GM12878 (cell line): ENCODE measurements at regions not wholly inside any gene's neighbourhood (a gene's known extent, or its start where the extent isn't known, plus 50 kb on each side); places are given as distances from the start of the nearest gene placed in this dataset.

ENCODE experiments used
- ATAC-seq: fragments of 200-7000 bp; cut with Tn5 transposase; 3 replicates; pipeline ENCODE4 v1.9.1; 2020; ENCODE audit warnings: mild to moderate bottlenecking, moderate library complexity
- BruUV-seq: library from RNA; stranded (reverse); fragments of 400-500 nt; replicated peaks from 2 replicates; lab custom pipeline; 2021; lab: Mats Ljungman, UMichigan
- CTCF ChIA-PET: fragments of 300-600 bp; sonication (Branson Sonifier 250); formaldehyde crosslinking; extraction: SDS; loops from one replicate; lab custom pipeline; 2021; ENCODE audit warnings: inconsistent platforms; lab: Yijun Ruan, JAX
- POLR2A ChIA-PET: fragments of 350-600 bp; formaldehyde crosslinking; extraction: SDS; loops from one replicate; lab custom pipeline; 2021; ENCODE audit warnings: inconsistent platforms; lab: Charles Lee
- RAD21 ChIA-PET: fragments of 300-600 bp; sonication (Branson Sonifier 250); formaldehyde crosslinking; loops from one replicate; lab custom pipeline; 2023; ENCODE audit warnings: antibody characterized with exemption; ENCODE audit not compliant: unreplicated experiment; lab: Charles Lee
- SMC1A ChIA-PET: fragments of 300-600 bp; sonication (Branson Sonifier 250); formaldehyde crosslinking; loops from one replicate; lab custom pipeline; 2023; ENCODE audit not compliant: unreplicated experiment, uncharacterized antibody; lab: Charles Lee
- DNase-seq: peaks from one replicate; pipeline ENCODE4 v3.0.0-alpha.2; 2011; ENCODE audit warnings: low read depth, low spot score
- FAIRE-seq: peaks from 3 replicates; lab custom pipeline; 2011; peaks lifted over from hg19 to GRCh38; lab: Jason Lieb, UNC
- H2AFZ ChIP-seq: 2 replicates; pipeline ENCODE4 v1.6.0; 2011; ENCODE audit warnings: low read depth, low read length, control low read depth; ENCODE audit not compliant: control insufficient read depth
- H3K27ac ChIP-seq: 2 replicates; pipeline ENCODE4 v1.5.1; 2011; ENCODE audit warnings: control low read depth; ENCODE audit not compliant: control insufficient read depth, insufficient read depth
- H3K27me3 ChIP-seq, 2 experiments: replicated peaks in 1 of 2; 2 replicates each; pipeline versions ENCODE4 v1.6.0 to v1.6.1; 2011; ENCODE audit warnings: low read length in 1 of 2; ENCODE audit not compliant: control insufficient read depth in 2 of 2, insufficient read depth in 2 of 2
- H3K36me3 ChIP-seq, 2 experiments: 2 replicates each; pipeline ENCODE4 v1.5.1; 2011; ENCODE audit warnings: low read length in 1 of 2; ENCODE audit not compliant: control insufficient read depth in 2 of 2, insufficient read depth in 2 of 2
- H3K4me1 ChIP-seq: 2 replicates; pipeline ENCODE4 v1.6.1; 2011; ENCODE audit warnings: mild to moderate bottlenecking, low read length, moderate library complexity, mixed read lengths; ENCODE audit not compliant: control insufficient read depth, insufficient read depth
- H3K4me2 ChIP-seq: 2 replicates; pipeline ENCODE4 v1.6.0; 2011; ENCODE audit warnings: control low read depth; ENCODE audit not compliant: control insufficient read depth, insufficient read depth
- H3K4me3 ChIP-seq: fragments of 200-600 bp; sonication (generic); 2 replicates; pipeline ENCODE4 v1.5.1; 2016
- H3K79me2 ChIP-seq: 2 replicates; pipeline ENCODE4 v1.6.0; 2011; ENCODE audit warnings: low read length; ENCODE audit not compliant: control insufficient read depth, insufficient read depth
- H3K9ac ChIP-seq: 2 replicates; pipeline ENCODE4 v1.8.0; 2011; ENCODE audit warnings: low read length, control low read depth, mixed read lengths; ENCODE audit not compliant: control insufficient read depth, insufficient read depth
- H3K9me3 ChIP-seq: replicated peaks from 3 replicates; pipeline ENCODE4 v1.5.1; 2011; ENCODE audit warnings: mild to moderate bottlenecking, low read length; ENCODE audit not compliant: control insufficient read depth, insufficient read depth
- H4K20me1 ChIP-seq: 2 replicates; pipeline ENCODE4 v1.6.0; 2011; ENCODE audit not compliant: control insufficient read depth, insufficient read depth
- CBX3 ChIP-seq: fragments of 200-600 bp; sonication (generic); IDR thresholded peaks from 2 replicates; pipeline ENCODE4 v1.6.1; 2016; ENCODE audit warnings: low read depth, borderline replicate concordance
- CEBPB ChIP-seq, 2 experiments: fragments of 150-350 bp in 1 of 2; IDR thresholded peaks; 2 replicates each; pipeline ENCODE4 v1.6.1; 2012 to 2014; ENCODE audit warnings: low read depth in 2 of 2, low read length in 2 of 2, borderline replicate concordance in 1 of 2, inconsistent platforms in 1 of 2
- EGR1 ChIP-seq, 2 experiments: IDR thresholded peaks; 1 replicate in 1 of 2; 2 replicates in 1 of 2; pipeline ENCODE4 v1.6.1; 2011 to 2012; ENCODE audit warnings: low read depth in 2 of 2, low read length in 2 of 2, borderline replicate concordance in 1 of 2, mild to moderate bottlenecking in 1 of 2, moderate library complexity in 1 of 2
- IRF4 ChIP-seq: IDR thresholded peaks from 2 replicates; pipeline ENCODE4 v1.6.1; 2011; ENCODE audit warnings: low read depth, low read length
- MTA2 ChIP-seq: fragments of 450-650 bp; IDR thresholded peaks from 2 replicates; pipeline ENCODE4 v1.6.1; 2016; ENCODE audit warnings: low read depth, mild to moderate bottlenecking, moderate library complexity
- NR2C2 ChIP-seq: IDR thresholded peaks from 2 replicates; pipeline ENCODE4 v1.6.1; 2011; ENCODE audit warnings: borderline replicate concordance, low read depth; ENCODE audit not compliant: control insufficient read depth, insufficient read length
- PAX5 ChIP-seq: IDR thresholded peaks from 2 replicates; pipeline ENCODE4 v1.6.1; 2011; ENCODE audit warnings: low read depth, low read length, borderline replicate concordance
- SP1 ChIP-seq: IDR thresholded peaks from one replicate; pipeline ENCODE4 v1.6.1; 2011; ENCODE audit warnings: low read depth, low read length
- WGBS: methylation state at CpG from one replicate; pipeline ENCODE4 v1.1.6; 2016; ENCODE audit warnings: low lambda C conversion rate; ENCODE audit not compliant: insufficient replicate concordance, insufficient coverage; ENCODE audit errors: missing lambda C conversion rate; 5-methylcytosine and 5-hydroxymethylcytosine counted together
- in situ Hi-C: fragments of 300-500 bp; cut with MboI; formaldehyde crosslinking; loops from 9 replicates; pipeline ENCODE4 v1.14.3; 2018; ENCODE audit warnings: mixed read lengths
- intact Hi-C: fragments of 100-400 bp; cut with micrococcal nuclease; formaldehyde crosslinking; loops from one replicate; pipeline ENCODE4 v1.14.2; 2022; ENCODE audit not compliant: unreplicated experiment
- TF ChIP-seq, protein P1 (sequence below), 3 experiments: IDR thresholded peaks in 2 of 3; conservative IDR thresholded peaks in 1 of 3; 2 replicates each; pipeline ENCODE4 v1.5.1; 2011; ENCODE audit warnings: low read depth in 3 of 3, low read length in 3 of 3, mild to moderate bottlenecking in 3 of 3, control low read depth in 2 of 3, moderate library complexity in 2 of 3, inconsistent platforms in 1 of 3, mixed read lengths in 1 of 3; ENCODE audit not compliant: control insufficient read depth in 2 of 3, insufficient read depth in 1 of 3; ENCODE audit errors: extremely low read depth in 1 of 3
- TF ChIP-seq, protein P2 (sequence below): fragments of 150-350 bp; IDR thresholded peaks from 2 replicates; pipeline ENCODE4 v1.6.1; 2016; ENCODE audit warnings: low read depth, low read length

DNA sequence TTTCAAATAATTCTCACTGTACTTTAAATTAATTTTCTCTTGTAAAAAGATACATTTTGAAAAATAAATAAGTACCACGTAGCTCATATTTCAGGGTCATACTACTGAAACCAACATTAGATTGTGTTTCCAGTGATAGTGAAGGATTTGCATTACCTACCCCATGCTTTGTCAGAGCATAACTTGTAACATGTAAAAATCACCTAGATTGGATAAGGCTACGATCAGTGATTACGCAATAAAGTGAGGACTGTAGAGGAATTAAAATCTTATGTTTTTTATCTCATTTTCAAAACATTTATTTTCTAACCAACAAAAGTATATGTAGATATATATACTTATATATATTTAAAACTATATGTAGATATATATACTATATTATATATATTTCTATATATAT is 89.4 kb upstream of the VRK2 start:
- in situ Hi-C loops = no loop called here
- ATAC-seq (no peak), DNase-seq (no peak), FAIRE-seq (no peak)
- H3K4me1 ChIP-seq = no peaks in the 10 kb centered on the region
- SMC1A ChIA-PET = interaction anchor here (1.1 to 4.1 kb wide), 5 partner anchors 9 to 32 kb away, joined by 3 to 16 read pairs (median 6); no protein-coding TSS in a partner anchor
- no peaks in the 10 kb centered on the region for H3K79me2 ChIP-seq
- H2AFZ ChIP-seq = no peak overlapping the region
- no peak overlapping the region for H3K4me3 ChIP-seq
- H3K4me2 ChIP-seq = no peak overlapping the region
- intact Hi-C loops = no loop called here
- POLR2A ChIA-PET = no interaction called here
- no peak overlapping the region for H3K27ac ChIP-seq
- WGBS = 80% methylated on average over 3 of the region's 3 CpGs
- H3K27me3 ChIP-seq = no peaks in the 10 kb centered on the region
- RAD21 ChIA-PET = interaction anchor here (1.6 kb wide), 1 partner anchor 51 kb away, joined by 3 read pairs; no protein-coding TSS in a partner anchor
- no peaks in the 10 kb centered on the region for H3K9me3 ChIP-seq
- no peaks in the 10 kb centered on the region for H3K36me3 ChIP-seq
- CTCF ChIA-PET = interaction anchor here (0.8 to 1.3 kb wide), 2 partner anchors 9 to 18 kb away, joined by 3 read pairs; no protein-coding TSS in a partner anchor
- no peaks in the 10 kb centered on the region for H4K20me1 ChIP-seq
- BruUV-seq = no TSS peak
- H3K9ac ChIP-seq = no peak overlapping the region
- TF ChIP-seq, protein P1, sequence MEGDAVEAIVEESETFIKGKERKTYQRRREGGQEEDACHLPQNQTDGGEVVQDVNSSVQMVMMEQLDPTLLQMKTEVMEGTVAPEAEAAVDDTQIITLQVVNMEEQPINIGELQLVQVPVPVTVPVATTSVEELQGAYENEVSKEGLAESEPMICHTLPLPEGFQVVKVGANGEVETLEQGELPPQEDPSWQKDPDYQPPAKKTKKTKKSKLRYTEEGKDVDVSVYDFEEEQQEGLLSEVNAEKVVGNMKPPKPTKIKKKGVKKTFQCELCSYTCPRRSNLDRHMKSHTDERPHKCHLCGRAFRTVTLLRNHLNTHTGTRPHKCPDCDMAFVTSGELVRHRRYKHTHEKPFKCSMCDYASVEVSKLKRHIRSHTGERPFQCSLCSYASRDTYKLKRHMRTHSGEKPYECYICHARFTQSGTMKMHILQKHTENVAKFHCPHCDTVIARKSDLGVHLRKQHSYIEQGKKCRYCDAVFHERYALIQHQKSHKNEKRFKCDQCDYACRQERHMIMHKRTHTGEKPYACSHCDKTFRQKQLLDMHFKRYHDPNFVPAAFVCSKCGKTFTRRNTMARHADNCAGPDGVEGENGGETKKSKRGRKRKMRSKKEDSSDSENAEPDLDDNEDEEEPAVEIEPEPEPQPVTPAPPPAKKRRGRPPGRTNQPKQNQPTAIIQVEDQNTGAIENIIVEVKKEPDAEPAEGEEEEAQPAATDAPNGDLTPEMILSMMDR (IDR thresholded peaks at IDR 0.05 in 2 of 3, conservative IDR thresholded peaks at IDR 0.05 in 1 of 3; ENCODE audit: control insufficient read depth in 2 of 3, extremely low read depth in 1 of 3, insufficient read depth in 1 of 3, low read depth in 3 of 3, low read length in 3 of 3) = no peak
- TF ChIP-seq IRF4 (no peak), CEBPB (IDR thresholded peaks at IDR 0.05; ENCODE audit: borderline replicate concordance in 1 of 2, low read depth in 2 of 2, low read length in 2 of 2) (no peak), EGR1 (IDR thresholded peaks at IDR 0.05; ENCODE audit: borderline replicate concordance in 1 of 2, low read depth in 2 of 2, low read length in 2 of 2) (no peak), CBX3 (no peak), NR2C2 (no peak), PAX5 (no peak), SP1 (no peak), MTA2 (no peak)
- TF ChIP-seq, protein P2, sequence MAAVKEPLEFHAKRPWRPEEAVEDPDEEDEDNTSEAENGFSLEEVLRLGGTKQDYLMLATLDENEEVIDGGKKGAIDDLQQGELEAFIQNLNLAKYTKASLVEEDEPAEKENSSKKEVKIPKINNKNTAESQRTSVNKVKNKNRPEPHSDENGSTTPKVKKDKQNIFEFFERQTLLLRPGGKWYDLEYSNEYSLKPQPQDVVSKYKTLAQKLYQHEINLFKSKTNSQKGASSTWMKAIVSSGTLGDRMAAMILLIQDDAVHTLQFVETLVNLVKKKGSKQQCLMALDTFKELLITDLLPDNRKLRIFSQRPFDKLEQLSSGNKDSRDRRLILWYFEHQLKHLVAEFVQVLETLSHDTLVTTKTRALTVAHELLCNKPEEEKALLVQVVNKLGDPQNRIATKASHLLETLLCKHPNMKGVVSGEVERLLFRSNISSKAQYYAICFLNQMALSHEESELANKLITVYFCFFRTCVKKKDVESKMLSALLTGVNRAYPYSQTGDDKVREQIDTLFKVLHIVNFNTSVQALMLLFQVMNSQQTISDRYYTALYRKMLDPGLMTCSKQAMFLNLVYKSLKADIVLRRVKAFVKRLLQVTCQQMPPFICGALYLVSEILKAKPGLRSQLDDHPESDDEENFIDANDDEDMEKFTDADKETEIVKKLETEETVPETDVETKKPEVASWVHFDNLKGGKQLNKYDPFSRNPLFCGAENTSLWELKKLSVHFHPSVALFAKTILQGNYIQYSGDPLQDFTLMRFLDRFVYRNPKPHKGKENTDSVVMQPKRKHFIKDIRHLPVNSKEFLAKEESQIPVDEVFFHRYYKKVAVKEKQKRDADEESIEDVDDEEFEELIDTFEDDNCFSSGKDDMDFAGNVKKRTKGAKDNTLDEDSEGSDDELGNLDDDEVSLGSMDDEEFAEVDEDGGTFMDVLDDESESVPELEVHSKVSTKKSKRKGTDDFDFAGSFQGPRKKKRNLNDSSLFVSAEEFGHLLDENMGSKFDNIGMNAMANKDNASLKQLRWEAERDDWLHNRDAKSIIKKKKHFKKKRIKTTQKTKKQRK = no peak
